Pancreas (tissue), 10 donors: ENCODE measurements at regions not wholly inside any gene's neighbourhood (a gene's known extent, or its start where the extent isn't known, plus 50 kb on each side); places are given as distances from the start of the nearest gene placed in this dataset.

Experiments
- ATAC-seq, 4 donors: fragments of 200-7000 bp; cut with Tn5 transposase; one replicate each; pipeline versions ENCODE4 v1.8.0 to v1.9.1; 2020; ENCODE audit warnings: mild to moderate bottlenecking in 4 of 4, moderate library complexity in 4 of 4
- DNase-seq, 6 donors: peaks; one replicate each; pipeline ENCODE4 v3.0.0-alpha.2; 2020
- FAIRE-seq: peaks from 2 replicates; lab custom pipeline; 2012; peaks lifted over from hg19 to GRCh38; lab: Jason Lieb, UNC
- H3K27ac ChIP-seq, 4 donors: fragments of 200-600 bp; sonication (generic); 1 replicate in 3 of 4; 2 replicates in 1 of 4; pipeline versions ENCODE4 v1.5.0 to v1.8.0; 2020
- H3K27me3 ChIP-seq, 4 donors: fragments of 200-600 bp; one replicate each; pipeline ENCODE4 v1.8.0; 2021
- H3K36me3 ChIP-seq, 3 donors: fragments of 200-600 bp; sonication (generic) in 1 of 3; one replicate each; pipeline versions ENCODE4 v1.5.0 to v1.8.0; 2020 to 2021
- H3K4me1 ChIP-seq, 3 donors: fragments of 200-600 bp; one replicate each; pipeline ENCODE4 v1.8.0; 2021
- H3K4me3 ChIP-seq, 4 donors: fragments of 200-600 bp; sonication (generic) in 2 of 4; one replicate each; pipeline versions ENCODE4 v1.5.0 to v1.8.0; 2020 to 2021
- H3K9me3 ChIP-seq, 4 donors: fragments of 200-600 bp; one replicate each; pipeline ENCODE4 v1.8.0; 2021
- CTCF ChIP-seq, 4 donors: fragments of 200-600 bp; sonication (generic) in 3 of 4; IDR thresholded peaks; one replicate each; pipeline versions ENCODE4 v1.5.0 to v1.8.0; 2021; ENCODE audit warnings: antibody characterized with exemption in 4 of 4
- WGBS, 2 donors: extraction: QIAGEN DNeasy Blood & Tissue Kit; methylation state at CpG; one replicate each; pipeline ENCODE4 v1.1.7; 2013; 5-methylcytosine and 5-hydroxymethylcytosine counted together
- intact Hi-C, 3 donors: fragments of 100-400 bp; cut with DNase I; formaldehyde crosslinking; loops; one replicate each; pipeline versions ENCODE4 v1.11.1 to v1.14.2; 2022
- donor health status: healthy with polysubstance abuse.
- donor health status: DM: no; HTN: no; CAD: no; lungs with moderate emphysema.
- donor health status: DM: no; HTN: no; CAD: no.
- donor health status: control.
- donor health status: control.
- donor health status: Bipolar disorder and iron deficiency.
- donor health status: DM: yes; HTN: yes; CAD: no.
- donor health status: DM: no; HTN: no; CAD: no.
- donor health status: DM: no; HTN: no; CAD: no.
- donor health status: DM: yes; HTN: yes; CAD: no.

GRCh38 chrX:30982467-30982866 is 89.4 kb downstream of the FTHL17 start:
- ATAC-seq (no peak), DNase-seq (no peak), FAIRE-seq (no peak)
- H3K36me3 ChIP-seq, result no peaks in the 10 kb centered on the region
- intact Hi-C loops, result no loop called here
- H3K4me3 ChIP-seq, result no peak overlapping the region
- H3K4me1 ChIP-seq, result no peaks in the 10 kb centered on the region
- no peak for TF ChIP-seq CTCF (IDR thresholded peaks at IDR 0.05)
- WGBS, 2 donors, result 70 to 81% methylated on average over 3 of the region's 3 CpGs
- no peak overlapping the region for H3K27ac ChIP-seq
- H3K27me3 ChIP-seq, result no peaks in the 10 kb centered on the region
- no peaks in the 10 kb centered on the region for H3K9me3 ChIP-seq

- Histone ChIP-seq H3K9me3 (no peaks in the 10 kb centered on the region), H3K4me3 (no peak overlapping the region), H3K27me3 (no peaks in the 10 kb centered on the region), H3K4me1 (no peaks in the 10 kb centered on the region), H3K36me3 (no peaks in the 10 kb centered on the region), H3K27ac (no peak overlapping the region)
- 82 to 87% methylated on average over 2 of the region's 2 CpGs for WGBS, 2 donors
- DNase-seq, result no peak
- TF ChIP-seq CTCF (IDR thresholded peaks at IDR 0.05), result no peak
- no peak for ATAC-seq
- no peak for FAIRE-seq
- intact Hi-C loops, result no loop called here
These were observed 89.9 kb downstream of the FTHL17 start for GRCh38 chrX:30981968-30982367.

- Histone ChIP-seq H3K36me3 (no peaks in the 10 kb centered on the region), H3K4me3 (no peak overlapping the region), H3K9me3 (no peaks in the 10 kb centered on the region), H3K4me1 (no peaks in the 10 kb centered on the region), H3K27me3 (no peaks in the 10 kb centered on the region), H3K27ac (no peak overlapping the region)
- DNase-seq (no peak), ATAC-seq (no peak), FAIRE-seq (no peak)
- intact Hi-C loops, result no loop called here
- 56 to 61% methylated on average over 1 of the region's 1 CpG for WGBS, 2 donors
- TF ChIP-seq CTCF (IDR thresholded peaks at IDR 0.05), result no peak
These were observed 90.2 kb upstream of the TAB3 start for GRCh38 chrX:30979271-30979670.

- intact Hi-C loops, result no loop called here
- H3K36me3 ChIP-seq, result no peaks in the 10 kb centered on the region
- H3K27ac ChIP-seq, result no peak overlapping the region
- TF ChIP-seq CTCF (IDR thresholded peaks at IDR 0.05), result no peak
- H3K4me3 ChIP-seq, result no peak overlapping the region
- DNase-seq (no peak), ATAC-seq (no peak), FAIRE-seq (no peak)
- no peaks in the 10 kb centered on the region for H3K4me1 ChIP-seq
- peaks cover 0 to 3% (median 0%) of the 10 kb centered on the region in 4 donors for H3K27me3 ChIP-seq
- H3K9me3 ChIP-seq, result no peaks in the 10 kb centered on the region
These were observed 86.4 kb upstream of the TAB3 start for GRCh38 chrX:30975467-30975866.

GRCh38 chrX:30973784-30974427 is 84.9 kb upstream of the TAB3 start:
- 41 to 46% methylated on average over 5 of the region's 5 CpGs for WGBS, 2 donors
- TF ChIP-seq CTCF (IDR thresholded peaks at IDR 0.05), result no peak
- H3K27me3 ChIP-seq, result peaks cover 0 to 3% (median 0%) of the 10 kb centered on the region in 4 donors
- DNase-seq (no peak), ATAC-seq (no peak), FAIRE-seq (no peak)
- intact Hi-C loops, result no loop called here
- no peaks in the 10 kb centered on the region for H3K36me3 ChIP-seq
- H3K27ac ChIP-seq, result no peak overlapping the region
- no peaks in the 10 kb centered on the region for H3K4me1 ChIP-seq
- H3K9me3 ChIP-seq, result no peaks in the 10 kb centered on the region
- no peak overlapping the region for H3K4me3 ChIP-seq
